ENCODE measurements at regions not wholly inside any gene's neighbourhood (a gene's known extent, or its start where the extent isn't known, plus 50 kb on each side); places are given as distances from the start of the nearest gene placed in this dataset.
"Not testable (repeated sequence)": the region's sequence is repeated elsewhere in the genome, so short reads cannot be mapped to it uniquely, and the experiment has no call there.

DNA sequence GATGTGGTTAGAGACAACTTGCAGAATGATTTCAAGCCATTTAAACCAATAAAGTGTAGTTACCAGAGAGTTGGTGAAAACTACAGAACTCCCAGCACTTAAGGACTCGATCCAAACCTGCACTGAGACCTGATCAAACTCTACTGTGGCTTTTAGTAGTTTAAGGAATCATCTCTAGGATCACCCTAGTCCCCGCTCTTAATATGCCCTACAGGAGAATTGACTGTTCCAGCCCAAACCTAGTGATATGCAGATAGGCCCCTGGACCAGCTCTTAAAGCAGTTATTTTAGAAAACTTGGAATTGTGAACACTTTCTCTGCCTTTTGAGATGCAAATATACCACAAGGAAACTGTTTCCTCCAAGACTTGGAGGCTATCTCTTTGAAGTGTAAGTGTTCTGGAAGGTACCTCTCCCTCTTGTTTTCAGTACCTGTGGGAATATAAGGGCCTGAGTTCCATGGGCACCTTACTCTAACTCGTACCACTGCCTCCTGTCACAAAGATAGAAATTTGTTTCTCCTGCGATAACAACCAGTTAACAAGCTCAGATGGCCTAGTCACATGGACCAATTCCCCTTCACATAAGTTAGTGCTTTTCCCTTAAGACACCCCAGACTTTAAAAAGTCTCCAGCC, 1367.2 kb upstream of the SLC39A10 start:
- H3K4me3 Mint-ChIP-seq = no peak overlapping the region
- TF ChIP-seq, protein P1, sequence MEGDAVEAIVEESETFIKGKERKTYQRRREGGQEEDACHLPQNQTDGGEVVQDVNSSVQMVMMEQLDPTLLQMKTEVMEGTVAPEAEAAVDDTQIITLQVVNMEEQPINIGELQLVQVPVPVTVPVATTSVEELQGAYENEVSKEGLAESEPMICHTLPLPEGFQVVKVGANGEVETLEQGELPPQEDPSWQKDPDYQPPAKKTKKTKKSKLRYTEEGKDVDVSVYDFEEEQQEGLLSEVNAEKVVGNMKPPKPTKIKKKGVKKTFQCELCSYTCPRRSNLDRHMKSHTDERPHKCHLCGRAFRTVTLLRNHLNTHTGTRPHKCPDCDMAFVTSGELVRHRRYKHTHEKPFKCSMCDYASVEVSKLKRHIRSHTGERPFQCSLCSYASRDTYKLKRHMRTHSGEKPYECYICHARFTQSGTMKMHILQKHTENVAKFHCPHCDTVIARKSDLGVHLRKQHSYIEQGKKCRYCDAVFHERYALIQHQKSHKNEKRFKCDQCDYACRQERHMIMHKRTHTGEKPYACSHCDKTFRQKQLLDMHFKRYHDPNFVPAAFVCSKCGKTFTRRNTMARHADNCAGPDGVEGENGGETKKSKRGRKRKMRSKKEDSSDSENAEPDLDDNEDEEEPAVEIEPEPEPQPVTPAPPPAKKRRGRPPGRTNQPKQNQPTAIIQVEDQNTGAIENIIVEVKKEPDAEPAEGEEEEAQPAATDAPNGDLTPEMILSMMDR (IDR thresholded peaks at IDR 0.05) = no peak
- no peak overlapping the region for H3K27ac Mint-ChIP-seq
- no peak for ATAC-seq (ENCODE audit: low read depth)
- H3K27me3 Mint-ChIP-seq = no peaks in the 10 kb centered on the region
- CTCF ChIA-PET = no interaction called here
- POLR2A ChIA-PET = no interaction called here
- intact Hi-C loops (cut with micrococcal nuclease) = no loop called here
- H3K9me3 Mint-ChIP-seq = no peaks in the 10 kb centered on the region
- no peak for DNase-seq
- no peaks in the 10 kb centered on the region for H3K36me3 Mint-ChIP-seq (ENCODE audit: low read depth)
- H3K4me1 Mint-ChIP-seq = no peaks in the 10 kb centered on the region

DNA sequence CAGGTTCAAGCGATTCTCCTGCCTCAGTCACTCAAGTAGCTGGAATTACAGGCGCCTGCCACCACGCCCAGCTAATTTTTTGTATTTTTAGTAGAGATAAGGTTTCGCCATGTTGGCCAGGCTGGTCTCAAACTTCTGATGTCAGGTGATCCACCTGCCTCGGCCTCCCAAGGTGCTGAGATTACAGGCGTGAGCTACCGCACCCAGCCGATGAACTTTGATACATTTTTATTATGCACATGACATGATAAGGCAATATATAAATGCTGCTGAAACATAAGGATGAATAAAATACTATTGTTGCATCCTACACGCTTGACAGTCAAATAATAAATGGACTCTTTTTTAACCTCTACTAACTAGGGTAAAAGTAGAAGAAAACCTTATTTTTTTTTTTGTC, 1380.4 kb upstream of the SLC39A10 start:
- intact Hi-C loops (cut with micrococcal nuclease); H3K4me3 Mint-ChIP-seq; POLR2A ChIA-PET; DNase-seq; CTCF ChIA-PET; ATAC-seq (ENCODE audit: low read depth); H3K27me3 Mint-ChIP-seq; H3K9me3 Mint-ChIP-seq; H3K36me3 Mint-ChIP-seq (ENCODE audit: low read depth); H3K4me1 Mint-ChIP-seq; H3K27ac Mint-ChIP-seq: not testable (repeated sequence)

DNA sequence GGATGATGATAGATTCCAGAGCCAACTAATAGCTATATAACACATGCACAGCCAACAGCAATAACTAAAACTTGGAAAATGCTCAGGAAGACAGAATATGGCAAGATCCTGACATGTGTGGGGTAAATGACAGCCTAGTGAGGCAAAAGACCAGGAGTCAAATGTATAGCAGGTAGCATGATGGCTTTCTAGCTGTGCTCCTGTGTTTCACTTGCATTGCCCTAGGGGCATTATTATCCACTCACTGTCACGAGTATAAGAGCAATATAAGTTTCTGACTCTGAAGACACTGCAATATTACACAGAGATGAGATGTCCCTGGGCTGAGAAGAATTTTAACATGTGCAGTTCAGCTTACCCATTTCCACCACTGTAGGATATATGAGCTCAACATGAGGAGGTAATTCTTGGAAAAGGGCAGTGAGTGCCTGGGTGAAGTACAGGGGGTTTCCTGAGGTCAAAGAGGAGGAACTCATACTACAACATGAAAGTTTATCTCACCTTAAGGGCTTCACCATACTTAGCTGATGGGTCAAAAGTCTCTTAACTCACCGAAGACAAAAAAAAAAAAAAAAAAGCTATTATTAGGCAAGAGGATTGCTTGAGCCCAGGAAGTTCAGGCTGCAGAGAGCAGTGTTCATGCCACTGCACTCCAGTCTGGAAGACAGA, 1385.6 kb upstream of the SLC39A10 start:
- Mint-ChIP-seq H3K27me3 (no peaks in the 10 kb centered on the region), H3K4me1 (no peaks in the 10 kb centered on the region), H3K9me3 (no peaks in the 10 kb centered on the region), H3K27ac (no peak overlapping the region), H3K4me3 (no peak overlapping the region), H3K36me3 (ENCODE audit: low read depth) (no peaks in the 10 kb centered on the region)
- intact Hi-C loops (cut with micrococcal nuclease) = no loop called here
- CTCF ChIA-PET = no interaction called here
- ATAC-seq (ENCODE audit: low read depth) (no peak), DNase-seq (no peak)
- POLR2A ChIA-PET = no interaction called here
- TF ChIP-seq, protein P1 (IDR thresholded peaks at IDR 0.05) = no peak

DNA sequence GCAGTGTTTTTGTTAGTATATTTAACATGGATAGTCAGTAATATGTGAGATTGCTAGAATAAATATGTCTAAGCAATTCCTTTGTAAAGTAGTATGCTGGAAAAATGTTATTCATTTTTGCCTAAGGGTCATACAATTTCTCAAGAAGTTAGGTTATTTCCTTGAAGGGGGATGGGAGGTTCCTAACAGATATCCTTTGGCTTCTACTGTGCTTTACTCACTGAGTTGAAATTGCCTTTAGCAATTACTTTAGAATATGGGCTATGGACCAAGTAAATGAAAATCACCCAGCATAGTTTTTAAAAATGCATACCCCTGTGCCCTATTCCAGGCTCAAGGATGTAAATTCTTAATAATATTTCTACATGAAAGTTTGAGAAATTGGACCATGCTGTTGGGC, 1386.4 kb upstream of the SLC39A10 start:
- ChIA-PET CTCF (no interaction called here), POLR2A (no interaction called here)
- no peaks in the 10 kb centered on the region for H3K36me3 Mint-ChIP-seq (ENCODE audit: low read depth)
- TF ChIP-seq, protein P1 (IDR thresholded peaks at IDR 0.05) = no peak
- DNase-seq = no peak
- intact Hi-C loops (cut with micrococcal nuclease) = no loop called here
- no peaks in the 10 kb centered on the region for H3K4me1 Mint-ChIP-seq
- H3K4me3 Mint-ChIP-seq = no peak overlapping the region
- H3K27ac Mint-ChIP-seq = no peak overlapping the region
- H3K9me3 Mint-ChIP-seq = no peaks in the 10 kb centered on the region
- ATAC-seq (ENCODE audit: low read depth) = no peak
- no peaks in the 10 kb centered on the region for H3K27me3 Mint-ChIP-seq

DNA sequence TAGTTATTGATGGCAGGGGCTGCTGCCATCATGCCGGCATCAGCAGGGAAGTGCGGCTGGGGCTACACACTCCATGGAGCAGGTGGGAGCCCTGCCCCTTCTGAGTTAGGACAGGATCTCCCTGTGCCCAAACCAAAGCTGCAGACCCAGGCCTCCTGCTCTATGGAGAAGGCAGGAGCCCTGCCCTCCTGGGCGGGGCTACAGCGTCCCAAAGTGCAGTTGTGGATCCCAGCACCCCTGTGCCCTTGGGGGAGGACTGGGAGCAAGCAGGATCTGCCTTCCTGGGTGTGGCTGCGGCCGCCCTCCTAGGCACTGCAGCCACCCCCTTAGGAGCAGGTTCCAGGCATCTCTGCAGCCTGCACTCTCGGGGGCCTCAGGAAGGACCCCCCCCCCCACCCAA, 1392.4 kb upstream of the SLC39A10 start:
- H3K27ac Mint-ChIP-seq = no peak overlapping the region
- ATAC-seq (ENCODE audit: low read depth) = no peak
- H3K4me3 Mint-ChIP-seq = no peak overlapping the region
- H3K4me1 Mint-ChIP-seq = no peaks in the 10 kb centered on the region
- CTCF ChIA-PET = no interaction called here
- no peaks in the 10 kb centered on the region for H3K9me3 Mint-ChIP-seq
- no peaks in the 10 kb centered on the region for H3K27me3 Mint-ChIP-seq
- TF ChIP-seq, protein P1 (IDR thresholded peaks at IDR 0.05) = no peak
- intact Hi-C loops (cut with micrococcal nuclease) = no loop called here
- no peak for DNase-seq
- POLR2A ChIA-PET = no interaction called here
- no peaks in the 10 kb centered on the region for H3K36me3 Mint-ChIP-seq (ENCODE audit: low read depth)

DNA sequence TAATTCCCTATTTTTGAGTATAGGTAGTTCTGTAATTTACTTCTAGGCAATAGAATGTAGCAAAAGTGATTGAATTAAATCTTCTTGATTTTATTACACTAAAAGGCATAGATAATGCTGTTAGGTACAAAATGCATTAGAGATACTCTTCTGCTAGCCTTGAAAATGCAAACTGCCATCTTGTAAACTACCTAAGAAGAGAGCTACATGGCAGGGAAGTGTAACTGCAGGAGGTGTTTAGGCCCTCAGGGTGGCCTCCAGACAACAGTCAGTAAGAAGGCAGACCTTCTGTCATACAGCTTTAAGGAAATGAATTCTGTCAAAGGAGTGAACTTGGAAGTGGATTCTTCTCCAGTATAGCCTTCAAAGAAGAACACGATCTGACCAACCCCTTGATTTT, 1396.8 kb upstream of the SLC39A10 start:
- CTCF ChIA-PET = no interaction called here
- Mint-ChIP-seq H3K27ac (no peak overlapping the region), H3K27me3 (no peaks in the 10 kb centered on the region), H3K4me1 (no peaks in the 10 kb centered on the region), H3K4me3 (no peak overlapping the region), H3K36me3 (ENCODE audit: low read depth) (no peaks in the 10 kb centered on the region), H3K9me3 (no peaks in the 10 kb centered on the region)
- TF ChIP-seq, protein P1 (IDR thresholded peaks at IDR 0.05) = no peak
- POLR2A ChIA-PET = no interaction called here
- ATAC-seq (ENCODE audit: low read depth) = no peak
- no peak for DNase-seq
- intact Hi-C loops (cut with micrococcal nuclease) = no loop called here
